ENCODE measurements at regions not wholly inside any gene's neighbourhood (a gene's known extent, or its start where the extent isn't known, plus 50 kb on each side); places are given as distances from the start of the nearest gene placed in this dataset.

- WGBS, 2 experiments (ENCODE audit: insufficient coverage in 1 of 2, insufficient read length in 1 of 2) = 83% methylated on average over 8 to 9 of the region's 9 CpGs
- H3K36me3 Mint-ChIP-seq (ENCODE audit: low read depth) = peaks cover 6% of the 10 kb centered on the region
- Histone ChIP-seq H3K9me3 (ENCODE audit: control insufficient read depth, low read length) (peaks cover 27% of the 10 kb centered on the region), H3K27me3 (ENCODE audit: control insufficient read depth, insufficient read depth, low read length, poor library complexity, severe bottlenecking) (no peaks in the 10 kb centered on the region), H3K27ac (ENCODE audit: low read depth, low read length) (no peak overlapping the region), H3K4me1 (ENCODE audit: control insufficient read depth, insufficient read depth, low read length) (no peaks in the 10 kb centered on the region), H3K36me3 (ENCODE audit: control insufficient read depth, insufficient read depth, low read length) (no peaks in the 10 kb centered on the region), H3K4me3 (ENCODE audit: low read length) (no peak overlapping the region), H3K9ac (ENCODE audit: extremely low read depth, low read length, poor library complexity, severe bottlenecking) (no peak overlapping the region)
- H3K27ac Mint-ChIP-seq = no peak overlapping the region
- TF ChIP-seq CTCF (conservative IDR thresholded peaks at IDR 0.05) = no peak
- H3K9me3 Mint-ChIP-seq = peaks cover 29% of the 10 kb centered on the region
- H3K4me3 Mint-ChIP-seq = no peak overlapping the region
- H3K27me3 Mint-ChIP-seq (ENCODE audit: insufficient read depth) = no peaks in the 10 kb centered on the region
- peaks cover 6% of the 10 kb centered on the region for H3K4me1 Mint-ChIP-seq
- DNase-seq = no peak
Measured at GRCh38 chr18:38941711-38942561, 1376.3 kb upstream of the CELF4 start.

GRCh38 chr18:38940863-38941531 lies 1375.4 kb upstream of the CELF4 start:
- no peak overlapping the region for H3K4me3 ChIP-seq (ENCODE audit: low read length)
- Mint-ChIP-seq H3K27ac (no peak overlapping the region), H3K4me3 (no peak overlapping the region), H3K9me3 (peaks cover 21% of the 10 kb centered on the region), H3K27me3 (ENCODE audit: insufficient read depth) (no peaks in the 10 kb centered on the region), H3K4me1 (peaks cover 6% of the 10 kb centered on the region), H3K36me3 (ENCODE audit: low read depth) (peaks cover 4% of the 10 kb centered on the region)
- H3K27ac ChIP-seq (ENCODE audit: low read depth, low read length) = no peak overlapping the region
- no peaks in the 10 kb centered on the region for H3K4me1 ChIP-seq (ENCODE audit: control insufficient read depth, insufficient read depth, low read length)
- WGBS, 2 experiments (ENCODE audit: insufficient coverage in 1 of 2, insufficient read length in 1 of 2) = 93 to 94% methylated on average over 10 to 13 of the region's 13 CpGs
- peaks cover 18% of the 10 kb centered on the region for H3K9me3 ChIP-seq (ENCODE audit: control insufficient read depth, low read length)
- TF ChIP-seq CTCF (conservative IDR thresholded peaks at IDR 0.05) = no peak
- H3K36me3 ChIP-seq (ENCODE audit: control insufficient read depth, insufficient read depth, low read length) = no peaks in the 10 kb centered on the region
- no peak overlapping the region for H3K9ac ChIP-seq (ENCODE audit: extremely low read depth, low read length, poor library complexity, severe bottlenecking)
- no peak for DNase-seq
- H3K27me3 ChIP-seq (ENCODE audit: control insufficient read depth, insufficient read depth, low read length, poor library complexity, severe bottlenecking) = no peaks in the 10 kb centered on the region

- Histone ChIP-seq H3K36me3 (ENCODE audit: control insufficient read depth, insufficient read depth, low read length) (no peaks in the 10 kb centered on the region), H3K4me1 (ENCODE audit: control insufficient read depth, insufficient read depth, low read length) (no peaks in the 10 kb centered on the region), H3K27ac (ENCODE audit: low read depth, low read length) (no peak overlapping the region), H3K9ac (ENCODE audit: extremely low read depth, low read length, poor library complexity, severe bottlenecking) (no peak overlapping the region), H3K27me3 (ENCODE audit: control insufficient read depth, insufficient read depth, low read length, poor library complexity, severe bottlenecking) (no peaks in the 10 kb centered on the region), H3K4me3 (ENCODE audit: low read length) (no peak overlapping the region), H3K9me3 (ENCODE audit: control insufficient read depth, low read length) (peaks cover 13% of the 10 kb centered on the region)
- H3K27ac Mint-ChIP-seq = no peak overlapping the region
- peaks cover 4% of the 10 kb centered on the region for H3K36me3 Mint-ChIP-seq (ENCODE audit: low read depth)
- no peaks in the 10 kb centered on the region for H3K27me3 Mint-ChIP-seq (ENCODE audit: insufficient read depth)
- H3K9me3 Mint-ChIP-seq = peaks cover 16% of the 10 kb centered on the region
- H3K4me1 Mint-ChIP-seq = peaks cover 6% of the 10 kb centered on the region
- no peak for DNase-seq
- TF ChIP-seq CTCF (conservative IDR thresholded peaks at IDR 0.05) = no peak
- H3K4me3 Mint-ChIP-seq = no peak overlapping the region
Measured at GRCh38 chr18:38940475-38940862, 1374.9 kb upstream of the CELF4 start.

Measured in endodermal cell (in vitro differentiated cells).